H9 (cell line): ENCODE measurements at regions not wholly inside any gene's neighbourhood (a gene's known extent, or its start where the extent isn't known, plus 50 kb on each side); places are given as distances from the start of the nearest gene placed in this dataset.

Experiments
- DNase-seq: peaks from one replicate; pipeline ENCODE4 v3.0.0-alpha.2; 2017
- H2AFZ ChIP-seq: one replicate; pipeline ENCODE4 v1.6.1; 2013; ENCODE audit warnings: mild to moderate bottlenecking, low read length, control low read depth, moderate library complexity
- H2AK5ac ChIP-seq: 2 replicates; pipeline ENCODE4 v1.6.1; 2013; ENCODE audit warnings: low read length, control low read depth, mixed read lengths; ENCODE audit not compliant: insufficient read length
- H2BK120ac ChIP-seq: one replicate; pipeline ENCODE4 v1.6.1; 2013; ENCODE audit warnings: low read depth, mild to moderate bottlenecking, low read length, control low read depth, inconsistent platforms; ENCODE audit not compliant: poor library complexity, severe bottlenecking
- H2BK12ac ChIP-seq: 2 replicates; pipeline ENCODE4 v1.6.1; 2013; ENCODE audit warnings: low read length, control low read depth, mixed read lengths, low read depth; ENCODE audit not compliant: insufficient read length
- H2BK15ac ChIP-seq: 2 replicates; pipeline ENCODE4 v1.6.1; 2013; ENCODE audit warnings: low read depth, low read length, control low read depth
- H2BK20ac ChIP-seq: one replicate; pipeline ENCODE4 v1.6.1; 2013; ENCODE audit warnings: low read depth, mild to moderate bottlenecking, low read length, control low read depth, inconsistent platforms; ENCODE audit not compliant: poor library complexity, severe bottlenecking
- H2BK5ac ChIP-seq: 2 replicates; pipeline ENCODE4 v1.6.1; 2013; ENCODE audit warnings: low read length, control low read depth, mixed read lengths; ENCODE audit not compliant: insufficient read length
- H3K14ac ChIP-seq: 2 replicates; pipeline ENCODE4 v1.6.1; 2013; ENCODE audit warnings: low read length, control low read depth; ENCODE audit not compliant: insufficient read depth
- H3K18ac ChIP-seq: 2 replicates; pipeline ENCODE4 v1.6.1; 2013; ENCODE audit warnings: low read depth, mild to moderate bottlenecking, mixed read lengths, low read length, control low read depth; ENCODE audit not compliant: insufficient read length
- H3K23ac ChIP-seq: 2 replicates; pipeline ENCODE4 v1.6.1; 2013; ENCODE audit warnings: low read length, control low read depth, mixed read lengths, low read depth; ENCODE audit not compliant: insufficient read length
- H3K23me2 ChIP-seq: 2 replicates; pipeline ENCODE4 v1.6.1; 2013; ENCODE audit warnings: low read depth, mild to moderate bottlenecking, mixed read lengths, low read length, control low read depth; ENCODE audit not compliant: insufficient read length, poor library complexity, severe bottlenecking
- H3K27ac ChIP-seq: 2 replicates; pipeline ENCODE4 v1.5.1; 2013; ENCODE audit warnings: low read length, control low read depth, mixed read lengths, low read depth; ENCODE audit not compliant: insufficient read length
- H3K27me3 ChIP-seq: 2 replicates; pipeline ENCODE4 v1.6.1; 2013; ENCODE audit warnings: low read length, control low read depth, inconsistent platforms; ENCODE audit not compliant: insufficient read depth
- H3K4ac ChIP-seq: 2 replicates; pipeline ENCODE4 v1.6.1; 2013; ENCODE audit warnings: low read depth, mild to moderate bottlenecking, control low read depth, inconsistent platforms, low read length, moderate library complexity
- H3K4me1 ChIP-seq: 2 replicates; pipeline ENCODE4 v1.6.1; 2013; ENCODE audit warnings: low read length, control low read depth, inconsistent platforms; ENCODE audit not compliant: insufficient read depth
- H3K4me2 ChIP-seq: 2 replicates; pipeline ENCODE4 v1.6.1; 2013; ENCODE audit warnings: low read length, control low read depth, mixed read lengths; ENCODE audit not compliant: insufficient read length, insufficient read depth
- H3K56ac ChIP-seq: 2 replicates; pipeline ENCODE4 v1.6.1; 2013; ENCODE audit warnings: low read depth, mild to moderate bottlenecking, mixed read lengths, low read length, control low read depth; ENCODE audit not compliant: insufficient read length
- H3K79me1 ChIP-seq: 2 replicates; pipeline ENCODE4 v1.6.1; 2013; ENCODE audit warnings: low read depth, mild to moderate bottlenecking, moderate library complexity, low read length, control low read depth, inconsistent platforms; ENCODE audit not compliant: insufficient read depth, poor library complexity, severe bottlenecking
- H3K79me2 ChIP-seq: 2 replicates; pipeline ENCODE4 v1.6.1; 2013; ENCODE audit warnings: low read length, control low read depth, inconsistent platforms; ENCODE audit not compliant: insufficient read depth
- H3K9ac ChIP-seq: 2 replicates; pipeline ENCODE4 v1.6.1; 2013; ENCODE audit warnings: low read length, control low read depth, mixed read lengths; ENCODE audit not compliant: insufficient read length; ENCODE audit errors: extremely low read depth
- H3K9me3 ChIP-seq: one replicate; pipeline ENCODE4 v1.6.1; 2013; ENCODE audit warnings: low read depth, low read length, inconsistent platforms; ENCODE audit not compliant: control insufficient read depth
- H3T11ph ChIP-seq: one replicate; pipeline ENCODE4 v1.6.1; 2013; ENCODE audit warnings: mild to moderate bottlenecking, low read length, control low read depth, inconsistent platforms
- H4K20me1 ChIP-seq: one replicate; pipeline ENCODE4 v1.6.1; 2013; ENCODE audit not compliant: control insufficient read depth, insufficient read length, insufficient read depth
- H4K5ac ChIP-seq: 2 replicates; pipeline ENCODE4 v1.6.1; 2013; ENCODE audit warnings: low read depth, mild to moderate bottlenecking, mixed read lengths, low read length, control low read depth; ENCODE audit not compliant: insufficient read length
- H4K8ac ChIP-seq: replicated peaks from 2 replicates; pipeline ENCODE4 v1.6.1; 2013; ENCODE audit warnings: low read length, control low read depth, mixed read lengths, low read depth; ENCODE audit not compliant: insufficient read length
- H4K91ac ChIP-seq: 2 replicates; pipeline ENCODE4 v1.6.1; 2013; ENCODE audit warnings: low read depth, mild to moderate bottlenecking, moderate library complexity, mixed read lengths, low read length, control low read depth; ENCODE audit not compliant: insufficient read length
- H3K27ac Mint-ChIP-seq, 3 experiments: 2 replicates in 2 of 3; 3 replicates in 1 of 3; pipeline ENCODE4 v1.8.0; 2020 to 2021; ENCODE audit warnings: mixed read lengths in 3 of 3, mild to moderate bottlenecking in 1 of 3, moderate library complexity in 1 of 3
- H3K27me3 Mint-ChIP-seq: 2 replicates; pipeline ENCODE4 v1.8.0; 2021; ENCODE audit warnings: low read depth, mild to moderate bottlenecking, moderate library complexity, mixed read lengths
- H3K36me3 Mint-ChIP-seq, 3 experiments: 2 replicates in 2 of 3; 3 replicates in 1 of 3; pipeline ENCODE4 v1.8.0; 2020 to 2021; ENCODE audit warnings: low read depth in 3 of 3, mixed read lengths in 3 of 3; ENCODE audit not compliant: insufficient read depth in 1 of 3
- H3K4me1 Mint-ChIP-seq, 2 experiments: 2 replicates each; pipeline ENCODE4 v1.8.0; 2020; ENCODE audit warnings: mixed read lengths in 2 of 2
- H3K4me3 Mint-ChIP-seq, 2 experiments: 2 replicates in 1 of 2; 3 replicates in 1 of 2; pipeline ENCODE4 v1.8.0; 2020 to 2021; ENCODE audit warnings: mild to moderate bottlenecking in 2 of 2, mixed read lengths in 2 of 2, moderate library complexity in 1 of 2
- H3K9me3 Mint-ChIP-seq, 2 experiments: 2 replicates in 1 of 2; 3 replicates in 1 of 2; pipeline ENCODE4 v1.8.0; 2020; ENCODE audit warnings: mild to moderate bottlenecking in 2 of 2, mixed read lengths in 2 of 2, moderate library complexity in 1 of 2
- CTCF ChIP-seq: fragments of 200-600 bp; sonication (generic); conservative IDR thresholded peaks from 3 replicates; pipeline ENCODE4 v1.8.0; 2021; ENCODE audit warnings: antibody characterized with exemption, mild to moderate bottlenecking
- WGBS: extraction: QIAGEN DNeasy Blood & Tissue Kit; methylation state at CpG from one replicate; pipeline ENCODE4 v1.1.7; 2013; ENCODE audit warnings: missing lambda C conversion rate, low lambda C conversion rate, mixed read lengths; ENCODE audit not compliant: insufficient read length; ENCODE audit errors: extremely low coverage; 5-methylcytosine and 5-hydroxymethylcytosine counted together

- no peak overlapping the region for H3K4ac ChIP-seq
- no peak overlapping the region for H2BK120ac ChIP-seq
- WGBS = no CpG with 5 or more reads among the region's 16 CpGs
- H2BK20ac ChIP-seq = no peak overlapping the region
- no peak overlapping the region for H3K4me2 ChIP-seq
- DNase-seq = no peak
- H3K18ac ChIP-seq = no peak overlapping the region
- no peak overlapping the region for H2AFZ ChIP-seq
- no peaks in the 10 kb centered on the region; the same call in 1 of the 2 replicates for H3K27me3 ChIP-seq
- Mint-ChIP-seq H3K36me3 (peaks cover 0 to 5% (median 2%) of the 10 kb centered on the region in 3 experiments; a peak in 2 of 7 replicates), H3K4me3 (no peak overlapping the region), H3K27ac (no peak overlapping the region), H3K27me3 (peaks cover 6% of the 10 kb centered on the region), H3K4me1 (no peaks in the 10 kb centered on the region; a peak in 1 of 4 replicates), H3K9me3 (peaks cover 0 to 10% of the 10 kb centered on the region in 2 experiments; a peak in 4 of 5 replicates)
- H2BK15ac ChIP-seq = no peak overlapping the region
- H3K23me2 ChIP-seq = no peaks in the 10 kb centered on the region
- no peak overlapping the region for H2AK5ac ChIP-seq
- no peak overlapping the region for H2BK12ac ChIP-seq
- no peak overlapping the region for H3K9ac ChIP-seq
- no peaks in the 10 kb centered on the region for H3K4me1 ChIP-seq
- no peaks in the 10 kb centered on the region for H4K20me1 ChIP-seq
- H3K23ac ChIP-seq = no peak overlapping the region
- no peak for TF ChIP-seq CTCF
- H3K56ac ChIP-seq = no peak overlapping the region
- no peak overlapping the region for H4K8ac ChIP-seq
- H3K14ac ChIP-seq = no peak overlapping the region
- H4K91ac ChIP-seq = no peak overlapping the region
- no peaks in the 10 kb centered on the region for H3K79me2 ChIP-seq
- no peak overlapping the region for H3T11ph ChIP-seq
- H2BK5ac ChIP-seq = no peak overlapping the region
- no peaks in the 10 kb centered on the region for H3K79me1 ChIP-seq
- no peak overlapping the region for H4K5ac ChIP-seq
- H3K27ac ChIP-seq = no peak overlapping the region
- no peaks in the 10 kb centered on the region for H3K9me3 ChIP-seq
These were observed 641.2 kb downstream of the CDH26 start for GRCh38 chr20:60599381-60599780.
